Astrocyte (in vitro differentiated cells and primary cell): ENCODE measurements at regions not wholly inside any gene's neighbourhood (a gene's known extent, or its start where the extent isn't known, plus 50 kb on each side); places are given as distances from the start of the nearest gene placed in this dataset.

Experiments used
- DNase-seq: peaks from one replicate; pipeline ENCODE4 v3.0.0-alpha.2; 2010; ENCODE audit warnings: low read depth
- FAIRE-seq: peaks from 2 replicates; lab custom pipeline; 2011; peaks lifted over from hg19 to GRCh38; lab: Jason Lieb, UNC
- H2AFZ ChIP-seq: 2 replicates; pipeline ENCODE4 v1.6.0; 2012; ENCODE audit warnings: low read depth, low read length, inconsistent platforms
- H3K27ac ChIP-seq: 2 replicates; pipeline ENCODE4 v1.5.1; 2011; ENCODE audit warnings: low read depth, low read length, inconsistent platforms
- H3K27me3 ChIP-seq: 2 replicates; pipeline ENCODE4 v1.6.0; 2011; ENCODE audit warnings: low read length, inconsistent platforms; ENCODE audit not compliant: insufficient read depth
- H3K36me3 ChIP-seq: 2 replicates; pipeline ENCODE4 v1.5.1; 2011; ENCODE audit warnings: low read length, inconsistent platforms; ENCODE audit not compliant: insufficient read depth
- H3K4me1 ChIP-seq: 2 replicates; pipeline ENCODE4 v1.5.1; 2011; ENCODE audit warnings: low read length, inconsistent platforms; ENCODE audit not compliant: insufficient read depth
- H3K4me2 ChIP-seq: 2 replicates; pipeline ENCODE4 v1.6.0; 2012; ENCODE audit warnings: low read length, inconsistent platforms
- H3K4me3 ChIP-seq: 2 replicates; pipeline ENCODE4 v1.5.1; 2011; ENCODE audit warnings: low read depth, mild to moderate bottlenecking, low read length, inconsistent platforms; ENCODE audit not compliant: insufficient read depth
- H3K79me2 ChIP-seq: 2 replicates; pipeline ENCODE4 v1.6.0; 2012; ENCODE audit warnings: mild to moderate bottlenecking, low read length, inconsistent platforms; ENCODE audit not compliant: insufficient read depth
- H3K9ac ChIP-seq: 2 replicates; pipeline ENCODE4 v1.6.0; 2012; ENCODE audit warnings: mild to moderate bottlenecking, low read length, inconsistent platforms
- H3K9me3 ChIP-seq: 2 replicates; pipeline ENCODE4 v1.5.1; 2012; ENCODE audit warnings: low read depth, mild to moderate bottlenecking, low read length, inconsistent platforms; ENCODE audit not compliant: insufficient read depth
- H4K20me1 ChIP-seq: 2 replicates; pipeline ENCODE4 v1.6.0; 2012; ENCODE audit warnings: low read length, inconsistent platforms; ENCODE audit not compliant: insufficient read depth
- H3K27ac Mint-ChIP-seq: one replicate; pipeline ENCODE4 v1.8.0; 2021; ENCODE audit warnings: mild to moderate bottlenecking, mixed read lengths; ENCODE audit not compliant: unreplicated experiment
- H3K27me3 Mint-ChIP-seq: one replicate; pipeline ENCODE4 v1.8.0; 2021; ENCODE audit warnings: low read depth, mixed read lengths; ENCODE audit not compliant: unreplicated experiment
- H3K36me3 Mint-ChIP-seq: one replicate; pipeline ENCODE4 v1.8.0; 2021; ENCODE audit warnings: low read depth, mixed read lengths; ENCODE audit not compliant: unreplicated experiment
- H3K4me1 Mint-ChIP-seq: one replicate; pipeline ENCODE4 v1.8.0; 2021; ENCODE audit warnings: low read depth, mixed read lengths; ENCODE audit not compliant: unreplicated experiment
- H3K4me3 Mint-ChIP-seq: one replicate; pipeline ENCODE4 v1.8.0; 2021; ENCODE audit warnings: mild to moderate bottlenecking, moderate library complexity, mixed read lengths; ENCODE audit not compliant: unreplicated experiment
- H3K9me3 Mint-ChIP-seq: one replicate; pipeline ENCODE4 v1.8.0; 2021; ENCODE audit warnings: mild to moderate bottlenecking, mixed read lengths; ENCODE audit not compliant: unreplicated experiment
- CTCF ChIP-seq: IDR thresholded peaks from 2 replicates; pipeline ENCODE4 v1.5.1; 2011; ENCODE audit warnings: low read depth, mild to moderate bottlenecking, inconsistent platforms, low read length, moderate library complexity; ENCODE audit not compliant: insufficient read depth
- EZH2 ChIP-seq: IDR thresholded peaks from 2 replicates; pipeline ENCODE4 v1.6.1; 2012; ENCODE audit warnings: mild to moderate bottlenecking, low read length, inconsistent platforms; ENCODE audit not compliant: insufficient read depth

DNA sequence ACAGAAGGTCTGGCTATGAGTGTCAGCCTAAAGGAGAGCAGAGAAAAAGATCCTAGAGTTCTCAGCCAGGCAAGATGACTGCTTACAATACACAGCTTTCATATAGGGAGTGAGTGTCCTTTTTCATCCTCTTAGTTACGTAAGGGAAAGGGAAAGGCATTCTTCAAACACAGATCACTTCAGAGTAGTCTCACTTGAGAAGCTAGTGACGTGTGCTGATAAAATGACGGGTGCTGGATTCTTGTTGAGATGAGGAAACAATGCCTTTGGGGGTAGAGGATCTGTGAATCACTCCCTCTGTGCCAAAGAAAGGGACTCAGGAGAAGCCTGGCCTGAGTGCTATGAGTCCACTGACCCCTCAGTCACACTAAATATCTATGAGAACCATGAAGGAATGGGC is 117.3 kb downstream of the QRSL1 start:
- Histone ChIP-seq H3K4me1 (no peaks in the 10 kb centered on the region), H3K9me3 (no peaks in the 10 kb centered on the region), H3K79me2 (no peaks in the 10 kb centered on the region), H3K4me3 (no peak overlapping the region), H2AFZ (no peak overlapping the region), H3K27ac (no peak overlapping the region), H3K4me2 (no peak overlapping the region), H4K20me1 (no peaks in the 10 kb centered on the region), H3K36me3 (no peaks in the 10 kb centered on the region), H3K27me3 (peaks cover 3% of the 10 kb centered on the region), H3K9ac (no peak overlapping the region)
- H3K4me3 Mint-ChIP-seq, result no peak overlapping the region
- no peaks in the 10 kb centered on the region for H3K36me3 Mint-ChIP-seq
- H3K9me3 Mint-ChIP-seq, result peaks cover 8% of the 10 kb centered on the region
- FAIRE-seq, result no peak
- TF ChIP-seq CTCF (no peak), EZH2 (no peak)
- H3K27me3 Mint-ChIP-seq, result peaks cover 2% of the 10 kb centered on the region
- peak; percentile 79 for DNase-seq
- H3K4me1 Mint-ChIP-seq, result peaks cover 19% of the 10 kb centered on the region
- peak overlapping the region; percentile 58 for H3K27ac Mint-ChIP-seq

GRCh38 chr6:106745824-106746582 is 116.6 kb downstream of the QRSL1 start:
- Mint-ChIP-seq H3K4me1 (peaks cover 19% of the 10 kb centered on the region), H3K36me3 (no peaks in the 10 kb centered on the region), H3K27ac (peak overlapping the region; percentile 36), H3K27me3 (peaks cover 3% of the 10 kb centered on the region), H3K9me3 (peaks cover 8% of the 10 kb centered on the region), H3K4me3 (no peak overlapping the region)
- Histone ChIP-seq H3K4me1 (no peaks in the 10 kb centered on the region), H3K9me3 (no peaks in the 10 kb centered on the region), H3K4me3 (no peak overlapping the region), H3K27me3 (peaks cover 3% of the 10 kb centered on the region), H4K20me1 (no peaks in the 10 kb centered on the region), H3K9ac (no peak overlapping the region), H3K36me3 (no peaks in the 10 kb centered on the region), H2AFZ (no peak overlapping the region), H3K27ac (no peak overlapping the region), H3K79me2 (no peaks in the 10 kb centered on the region), H3K4me2 (no peak overlapping the region)
- DNase-seq (no peak), FAIRE-seq (no peak)
- no peak for TF ChIP-seq CTCF
- TF ChIP-seq EZH2, result no peak

GRCh38 chr6:106745197-106745770 is 115.9 kb downstream of the QRSL1 start:
- no peaks in the 10 kb centered on the region for H3K36me3 Mint-ChIP-seq
- FAIRE-seq, result no peak
- no peak overlapping the region for H3K4me3 Mint-ChIP-seq
- no peak overlapping the region for H3K27ac Mint-ChIP-seq
- Histone ChIP-seq H3K36me3 (no peaks in the 10 kb centered on the region), H3K4me1 (no peaks in the 10 kb centered on the region), H3K27me3 (peaks cover 3% of the 10 kb centered on the region), H3K79me2 (no peaks in the 10 kb centered on the region), H3K4me3 (no peak overlapping the region), H4K20me1 (no peaks in the 10 kb centered on the region), H3K9ac (no peak overlapping the region), H3K9me3 (no peaks in the 10 kb centered on the region), H2AFZ (no peak overlapping the region), H3K4me2 (no peak overlapping the region), H3K27ac (no peak overlapping the region)
- H3K4me1 Mint-ChIP-seq, result peaks cover 17% of the 10 kb centered on the region
- no peak for DNase-seq
- TF ChIP-seq CTCF (no peak), EZH2 (no peak)
- H3K27me3 Mint-ChIP-seq, result peaks cover 3% of the 10 kb centered on the region
- H3K9me3 Mint-ChIP-seq, result peaks cover 8% of the 10 kb centered on the region
